Effector CD4-positive, alpha-beta T cell (primary cell): ENCODE measurements at regions not wholly inside any gene's neighbourhood (a gene's known extent, or its start where the extent isn't known, plus 50 kb on each side); places are given as distances from the start of the nearest gene placed in this dataset.

Source experiments
- DNase-seq: peaks from one replicate; pipeline ENCODE4 v3.0.0-alpha.2; 2020

DNA sequence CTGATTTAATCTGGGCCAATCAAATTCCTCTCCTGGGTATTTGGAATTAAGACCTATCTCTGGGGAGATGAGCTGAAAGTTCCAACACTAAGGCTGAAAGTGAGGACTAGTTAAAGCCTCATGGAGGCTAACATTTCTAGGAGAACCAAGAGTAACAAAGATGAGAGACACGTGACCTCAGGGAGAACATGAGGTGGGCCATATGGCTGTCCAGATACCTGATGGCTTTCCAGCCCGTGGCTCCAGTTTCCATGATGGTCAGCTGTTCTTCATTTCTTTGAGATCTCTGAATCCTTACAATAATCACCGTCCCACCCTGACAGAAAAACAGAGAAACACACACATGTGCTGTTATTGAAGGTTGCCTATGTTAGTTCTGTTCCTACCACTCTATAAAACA is 66.1 kb downstream of the LEPR start:
- no peak for DNase-seq

DNA sequence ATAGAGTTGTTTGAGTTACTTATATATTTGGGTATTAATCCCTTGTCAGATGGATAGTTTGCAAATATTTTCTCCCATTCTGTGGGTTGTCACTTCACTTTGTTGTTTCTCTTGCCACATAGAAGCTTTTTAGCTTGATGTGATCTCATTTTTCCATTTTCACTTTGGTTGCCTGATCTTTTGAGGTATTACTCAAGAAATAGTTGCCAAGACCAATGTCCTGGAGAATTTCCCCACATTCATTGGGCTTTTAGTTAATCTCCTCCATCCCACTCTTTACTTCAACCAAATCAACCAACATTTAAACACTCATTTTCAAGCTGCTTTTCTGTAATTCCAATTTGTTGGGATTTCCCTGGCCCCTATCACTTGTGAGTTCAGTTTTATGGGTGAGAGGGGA is 69.0 kb downstream of the LEPR start:
- DNase-seq: no peak

DNA sequence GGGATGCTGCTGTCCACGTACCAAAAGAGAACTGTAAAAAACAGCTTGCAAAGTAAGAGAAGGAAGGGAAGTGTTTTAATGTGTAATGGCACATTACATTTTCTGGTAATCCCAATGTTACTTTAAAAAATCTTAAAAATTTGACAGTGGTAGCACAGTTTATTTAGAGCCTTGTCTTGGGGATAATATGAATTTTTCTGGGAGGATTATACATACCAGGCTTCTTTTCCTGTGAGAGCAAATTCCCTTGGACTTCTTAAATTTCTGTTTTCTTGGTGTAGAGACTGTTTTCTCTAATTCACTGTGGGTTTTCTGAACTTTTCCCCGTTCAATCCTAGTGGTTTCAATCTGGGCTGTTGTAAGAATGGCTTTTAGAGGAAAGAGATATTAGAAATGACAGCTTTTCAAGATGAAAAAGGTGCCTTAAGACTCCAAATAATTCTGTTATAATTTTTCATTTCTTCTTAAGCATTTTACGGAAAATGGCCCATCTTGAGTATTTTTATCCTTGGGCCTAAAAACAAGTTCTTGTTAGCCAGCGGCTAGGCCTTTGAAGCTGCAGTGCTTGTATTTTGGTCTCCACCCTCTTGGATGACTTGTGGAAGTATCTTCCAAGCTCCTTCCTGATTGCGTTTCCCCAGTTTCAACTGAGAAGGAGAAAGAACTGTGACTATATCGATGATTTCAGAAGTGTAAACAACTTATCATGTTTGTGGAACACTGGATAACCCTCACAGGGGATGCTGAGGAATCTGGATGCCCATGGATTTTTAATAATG is 70.0 kb downstream of the LEPR start:
- DNase-seq: no peak

DNA sequence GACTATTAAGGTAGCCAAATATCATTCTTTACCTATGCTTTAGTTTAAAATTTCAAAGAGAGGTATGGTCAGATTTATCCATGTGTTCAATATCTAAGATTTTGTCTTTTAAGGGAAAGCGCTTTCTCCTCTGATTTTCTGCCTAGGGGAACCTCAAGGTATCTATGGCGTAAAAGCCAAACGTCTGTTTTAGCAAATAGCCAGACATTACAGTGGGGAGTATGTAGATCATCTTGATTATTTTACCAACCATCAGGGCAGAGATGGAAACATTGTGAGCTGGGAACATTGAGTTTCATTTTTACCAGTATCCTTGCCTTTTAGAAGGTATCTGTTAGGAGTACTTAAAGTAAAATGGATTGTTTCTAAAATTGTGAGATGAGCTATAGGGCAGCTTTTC is 71.0 kb downstream of the LEPR start:
- no peak for DNase-seq

DNA sequence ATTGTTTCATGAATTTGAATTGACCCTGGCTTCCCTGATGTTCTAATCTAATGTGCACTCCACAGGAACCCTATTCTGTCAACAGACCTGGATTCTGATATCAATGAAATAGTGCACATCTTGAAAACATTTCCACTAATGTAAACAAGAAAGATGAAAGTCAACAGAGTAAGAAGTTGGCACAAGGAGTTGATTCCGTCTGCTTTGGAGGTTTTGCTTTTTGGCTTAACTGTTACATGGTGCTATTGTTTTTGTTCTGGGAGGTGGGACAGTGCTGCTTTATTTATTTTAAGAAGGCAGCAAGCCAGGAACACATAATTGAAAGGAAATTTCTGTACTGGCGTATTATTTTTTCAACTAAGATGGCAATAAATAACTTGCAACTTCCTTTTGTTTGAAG is 73.3 kb downstream of the LEPR start:
- no peak for DNase-seq

DNA sequence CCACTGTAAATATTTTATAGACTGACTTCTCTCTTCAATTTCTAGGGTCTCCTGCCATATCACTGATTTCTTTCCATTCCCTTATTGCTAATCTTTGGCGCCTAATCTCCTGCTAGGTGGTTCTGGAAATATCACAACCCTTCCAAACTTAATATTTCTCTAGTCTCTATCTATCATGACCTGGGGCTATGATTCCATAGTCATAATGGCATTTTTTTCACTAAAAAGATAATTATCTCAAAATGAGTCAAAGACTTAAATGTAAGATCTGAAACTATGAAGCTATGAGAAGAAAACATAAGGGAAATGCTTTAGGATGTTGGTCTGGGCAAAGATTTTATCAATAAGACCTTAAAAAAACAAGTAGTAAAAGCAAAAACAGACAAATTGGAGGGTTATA is 74.2 kb downstream of the LEPR start:
- DNase-seq: no peak

DNA sequence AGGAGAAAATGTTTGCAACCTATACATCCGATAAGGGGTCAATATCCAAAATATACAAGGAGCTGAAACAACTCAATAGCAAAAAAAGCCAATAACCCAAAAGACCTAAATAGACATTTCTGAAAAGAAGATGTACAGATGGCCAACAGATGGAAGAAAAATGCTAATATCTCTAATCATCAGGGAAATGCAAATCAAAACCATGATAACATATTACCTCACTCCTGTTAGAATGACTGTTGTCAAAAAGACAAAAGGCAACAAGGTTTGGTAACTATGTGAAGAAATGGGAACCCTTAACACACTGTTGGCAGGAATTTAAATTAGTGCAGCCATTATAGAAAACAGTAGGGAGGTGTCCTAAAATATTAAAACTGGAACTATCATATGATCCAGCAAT is 74.7 kb downstream of the LEPR start:
- DNase-seq: no peak

DNA sequence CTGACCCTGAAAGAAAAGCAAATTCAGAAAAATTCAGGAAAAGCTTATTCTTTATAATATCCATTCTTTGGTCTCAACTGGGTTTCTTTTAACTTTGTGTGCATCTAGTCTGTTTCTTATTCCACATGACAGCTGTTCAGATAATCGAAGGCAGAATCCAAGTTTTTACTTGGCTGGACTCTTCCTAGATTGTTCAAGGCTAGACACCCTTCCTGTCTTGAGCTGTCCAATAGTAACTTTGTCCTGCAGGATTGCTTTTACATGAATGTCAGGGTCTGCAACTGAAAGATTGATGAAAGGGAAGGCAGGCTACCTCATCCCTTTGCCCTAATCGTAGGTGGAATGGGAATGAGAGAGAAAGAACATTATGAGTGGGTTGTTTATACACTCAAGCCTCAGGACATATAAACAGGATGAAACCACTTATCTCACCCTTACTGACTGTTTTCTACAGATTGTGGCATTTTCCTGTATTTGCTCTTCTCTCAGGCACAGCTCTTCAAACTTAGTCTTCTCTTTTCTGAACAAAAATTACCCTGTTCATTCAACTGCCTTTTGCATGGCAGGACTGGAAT is 76.9 kb downstream of the LEPR start:
- no peak for DNase-seq

DNA sequence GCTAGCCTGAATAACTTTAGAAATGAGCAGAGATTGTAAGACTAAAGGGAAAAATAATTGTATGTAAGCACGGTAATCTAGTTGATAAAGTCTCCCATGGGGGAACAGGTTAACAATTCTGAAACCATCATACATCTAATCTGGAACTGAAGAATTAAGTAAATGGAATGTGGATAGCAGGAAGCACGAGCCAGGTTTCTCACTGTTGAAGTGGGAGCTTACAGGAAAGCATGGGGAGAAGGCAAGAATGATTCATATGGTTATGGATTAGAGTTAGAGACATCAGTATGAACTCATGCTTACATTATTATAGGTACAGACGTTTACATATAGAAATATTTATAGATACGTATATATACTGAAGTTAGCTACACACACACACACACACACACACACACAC is 83.0 kb downstream of the LEPR start:
- DNase-seq: no peak

DNA sequence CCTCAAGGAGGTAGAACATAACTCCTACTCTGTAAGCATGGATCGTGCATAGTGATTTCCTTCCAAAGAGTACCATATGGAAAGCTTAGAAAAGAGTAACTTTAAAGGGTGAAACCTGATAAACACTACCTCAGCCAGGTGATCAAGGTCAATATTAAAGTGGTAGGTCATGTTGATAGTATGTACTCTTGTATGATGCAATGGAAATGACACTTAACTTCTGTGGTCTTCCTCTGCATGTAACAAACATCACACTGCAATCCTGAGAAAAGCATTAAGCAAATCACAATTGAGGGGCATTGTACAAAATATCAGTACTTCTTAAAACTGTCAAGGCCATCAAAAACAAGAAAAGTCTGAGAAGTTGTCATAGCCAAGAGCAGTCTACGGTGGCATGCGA is 83.8 kb downstream of the LEPR start:
- no peak for DNase-seq

DNA sequence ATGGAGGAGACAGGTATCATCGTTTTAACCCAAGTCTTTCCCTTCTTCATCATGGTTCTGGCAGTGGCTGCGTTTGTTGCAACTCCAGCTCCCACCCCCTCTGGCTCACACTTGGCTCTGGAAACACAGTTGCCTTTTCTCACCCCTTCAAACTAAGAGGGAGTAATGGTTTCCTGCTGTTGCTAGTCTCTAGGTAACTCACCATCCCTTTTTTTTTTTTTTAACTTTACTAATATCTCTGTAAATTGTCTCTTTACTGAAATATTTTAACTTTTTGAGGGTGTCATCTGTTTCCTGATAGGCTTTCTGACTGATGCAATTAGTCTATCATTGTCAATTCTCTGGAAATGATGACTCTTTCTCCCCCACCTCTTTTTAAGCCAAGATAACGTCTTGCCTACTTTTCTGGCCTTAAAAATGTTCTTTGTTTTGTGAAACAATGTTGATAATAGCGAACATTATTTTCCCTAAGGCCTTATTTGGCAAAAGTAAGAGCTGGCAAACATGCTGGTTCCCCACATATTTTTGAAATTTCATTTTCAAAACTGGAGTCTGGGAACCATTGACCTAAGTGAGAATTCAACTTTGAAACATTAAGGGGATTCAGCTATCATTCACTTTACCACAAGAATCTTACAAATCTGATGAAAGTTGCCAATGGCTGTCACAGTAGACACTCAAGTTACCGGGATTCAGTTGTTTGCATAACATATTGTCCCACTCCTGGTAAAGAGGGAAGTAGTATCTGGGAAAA is 85.3 kb downstream of the LEPR start:
- no peak for DNase-seq

DNA sequence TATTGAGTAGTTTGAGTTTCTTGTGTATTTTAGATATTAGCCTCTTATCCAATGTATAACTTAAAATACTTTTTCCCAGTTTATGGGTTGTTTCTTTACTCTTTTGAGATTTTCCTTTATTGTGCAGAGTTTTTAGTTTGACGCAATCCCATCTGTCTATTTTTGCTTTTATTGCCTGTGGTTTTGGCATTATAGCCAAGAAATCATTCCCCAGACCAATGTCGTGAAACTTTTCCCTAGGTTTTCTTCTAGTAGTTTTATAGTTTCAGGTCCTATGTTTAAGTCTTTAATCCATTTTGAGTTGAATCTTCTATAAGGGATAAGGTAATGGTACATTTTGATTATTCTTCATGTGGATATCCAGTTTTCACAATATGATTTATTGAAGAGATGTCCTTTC is 87.6 kb downstream of the LEPR start:
- no peak for DNase-seq

DNA sequence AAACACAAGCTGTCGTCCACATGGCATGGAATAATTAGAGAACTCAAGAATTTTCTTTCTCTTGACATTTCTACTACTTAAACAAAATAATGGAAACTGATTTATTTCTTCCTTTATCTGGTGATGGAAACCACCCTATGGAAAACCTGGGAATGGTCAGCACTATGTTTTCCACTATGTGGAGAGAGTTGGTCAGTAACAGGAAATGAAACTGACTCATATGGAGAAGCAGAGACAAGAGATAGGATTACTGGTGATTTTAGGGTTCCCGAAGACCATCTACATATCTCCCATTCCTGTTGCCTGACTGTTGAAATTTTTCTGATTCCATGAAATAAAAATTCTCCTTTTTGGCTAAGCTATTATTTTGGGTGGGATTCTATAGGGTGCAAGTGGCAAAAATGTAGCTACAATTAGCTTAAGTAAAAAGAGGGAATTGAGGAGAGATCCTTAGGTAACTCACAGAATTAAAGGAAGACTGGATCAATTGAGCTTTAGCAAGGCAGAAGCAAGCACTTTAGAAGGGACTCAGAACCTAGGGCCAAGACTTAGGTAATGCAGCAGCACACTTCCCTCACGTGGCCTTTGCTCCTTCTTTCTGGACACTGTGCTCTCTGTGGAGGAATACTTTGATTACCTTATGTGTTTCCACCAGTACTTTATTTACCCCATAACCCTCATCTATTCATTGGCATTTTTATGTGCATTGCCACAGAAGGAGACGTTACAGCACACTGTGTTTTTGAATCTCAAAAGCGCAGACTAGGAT is 89.6 kb downstream of the LEPR start:
- DNase-seq: no peak

DNA sequence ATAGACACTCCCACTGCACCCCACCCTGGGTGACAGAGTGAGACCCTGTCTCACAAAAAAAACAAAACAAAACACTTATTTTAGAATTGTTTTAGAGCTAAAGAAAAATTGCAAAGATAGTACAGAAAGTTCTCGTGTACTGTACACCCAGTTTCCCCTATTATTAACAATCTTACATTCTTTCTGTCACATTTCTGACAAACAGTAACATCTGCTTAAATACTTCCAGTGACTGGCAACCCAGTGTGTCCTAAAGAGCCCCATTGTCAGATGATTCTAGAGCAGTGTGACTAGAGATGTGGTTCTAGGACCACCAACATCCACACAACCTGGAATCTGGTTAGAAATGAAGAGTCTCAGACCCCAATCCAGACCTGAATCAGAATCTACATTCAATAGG is 90.5 kb downstream of the LEPR start:
- no peak for DNase-seq

DNA sequence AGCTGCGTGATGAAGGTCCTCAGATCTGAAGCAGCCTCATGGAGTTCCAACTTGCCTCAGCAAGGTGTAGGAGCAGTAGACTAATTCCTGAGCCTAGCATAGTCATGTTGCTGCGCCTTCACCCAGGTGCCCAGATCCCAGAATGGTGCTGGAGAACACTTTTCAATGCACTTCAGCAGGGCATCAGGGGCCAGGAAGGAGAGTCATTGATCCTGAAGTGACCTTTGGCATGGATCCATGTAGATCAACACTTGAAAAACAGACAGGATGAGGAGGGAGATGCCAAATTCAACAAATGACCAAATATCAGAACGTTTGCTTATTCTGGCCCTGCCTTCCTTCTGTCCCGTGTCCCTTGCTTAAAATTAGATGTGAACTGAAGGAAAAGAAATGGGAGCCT is 91.9 kb downstream of the LEPR start:
- DNase-seq: no peak

DNA sequence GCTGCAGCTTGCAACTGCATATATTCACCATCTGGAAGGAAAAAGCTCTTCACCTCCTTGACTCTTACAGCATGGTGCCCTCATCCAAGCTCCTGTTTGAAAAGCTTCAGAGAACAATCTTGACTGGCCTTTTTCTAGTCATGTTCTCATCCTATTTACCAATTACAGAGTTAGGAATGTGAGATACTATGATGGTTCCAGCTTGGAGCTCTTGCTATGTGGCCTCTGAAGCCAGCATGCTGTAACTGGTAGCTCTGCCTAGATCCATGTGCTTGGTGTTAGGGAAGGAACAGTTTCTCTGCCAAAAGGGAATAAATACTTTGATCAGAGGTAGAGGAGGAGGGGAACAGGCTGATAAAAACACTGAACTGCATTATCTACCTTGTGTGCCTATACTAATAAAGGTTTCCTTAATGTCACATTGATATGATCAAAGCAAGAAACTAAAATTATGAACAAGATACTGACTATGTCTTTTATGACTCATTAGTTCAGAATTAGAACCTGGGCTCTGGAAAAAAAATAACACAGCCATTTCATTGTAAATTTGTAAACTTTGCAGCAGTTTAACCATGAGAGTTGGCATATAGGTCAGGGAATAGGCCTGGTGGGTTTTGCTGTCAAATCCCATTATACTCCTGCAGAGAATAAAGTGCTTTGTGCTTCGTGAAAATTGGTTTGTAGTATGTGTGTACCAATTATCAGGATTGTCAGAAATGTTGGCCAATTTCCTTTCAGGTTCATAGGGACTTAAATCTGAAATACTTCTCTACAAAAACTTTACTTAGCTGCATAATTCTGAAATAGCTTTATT is 92.7 kb downstream of the LEPR start:
- no peak for DNase-seq

DNA sequence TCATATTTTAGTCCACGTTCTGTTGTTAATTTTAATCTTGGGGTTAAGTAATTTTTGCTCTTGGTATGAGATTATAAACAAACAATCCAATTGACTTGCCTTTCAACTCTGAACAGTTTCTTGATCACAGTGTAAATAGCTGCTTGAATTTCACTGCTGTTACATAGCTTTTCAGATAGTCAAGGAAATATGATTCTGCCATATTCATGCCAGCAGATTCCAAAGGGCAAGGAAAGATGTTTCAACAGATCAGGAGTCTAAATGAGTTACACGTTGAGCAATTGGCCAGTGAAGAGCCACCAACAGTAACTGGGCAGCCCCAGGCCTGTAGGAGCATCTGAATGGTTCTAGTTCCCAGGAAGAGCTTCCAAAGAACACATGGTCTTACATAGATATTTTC is 93.6 kb downstream of the LEPR start:
- no peak for DNase-seq

DNA sequence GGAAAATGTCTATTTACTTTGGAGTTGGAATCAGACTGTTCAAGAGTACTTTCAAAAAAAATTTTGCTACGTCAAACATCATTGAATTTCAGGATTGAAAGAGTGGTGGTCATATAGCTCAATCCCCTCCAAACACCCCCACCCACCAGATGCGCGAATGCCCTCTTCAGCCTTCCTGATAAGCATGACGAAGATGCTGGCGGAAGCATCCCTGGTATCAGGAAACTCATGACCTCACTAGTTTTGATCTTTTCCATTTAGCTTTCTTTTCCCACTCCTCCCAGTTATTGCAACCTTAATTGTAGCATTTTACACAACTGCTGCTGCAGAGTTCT is 104.4 kb downstream of the LEPR start:
- no peak for DNase-seq

DNA sequence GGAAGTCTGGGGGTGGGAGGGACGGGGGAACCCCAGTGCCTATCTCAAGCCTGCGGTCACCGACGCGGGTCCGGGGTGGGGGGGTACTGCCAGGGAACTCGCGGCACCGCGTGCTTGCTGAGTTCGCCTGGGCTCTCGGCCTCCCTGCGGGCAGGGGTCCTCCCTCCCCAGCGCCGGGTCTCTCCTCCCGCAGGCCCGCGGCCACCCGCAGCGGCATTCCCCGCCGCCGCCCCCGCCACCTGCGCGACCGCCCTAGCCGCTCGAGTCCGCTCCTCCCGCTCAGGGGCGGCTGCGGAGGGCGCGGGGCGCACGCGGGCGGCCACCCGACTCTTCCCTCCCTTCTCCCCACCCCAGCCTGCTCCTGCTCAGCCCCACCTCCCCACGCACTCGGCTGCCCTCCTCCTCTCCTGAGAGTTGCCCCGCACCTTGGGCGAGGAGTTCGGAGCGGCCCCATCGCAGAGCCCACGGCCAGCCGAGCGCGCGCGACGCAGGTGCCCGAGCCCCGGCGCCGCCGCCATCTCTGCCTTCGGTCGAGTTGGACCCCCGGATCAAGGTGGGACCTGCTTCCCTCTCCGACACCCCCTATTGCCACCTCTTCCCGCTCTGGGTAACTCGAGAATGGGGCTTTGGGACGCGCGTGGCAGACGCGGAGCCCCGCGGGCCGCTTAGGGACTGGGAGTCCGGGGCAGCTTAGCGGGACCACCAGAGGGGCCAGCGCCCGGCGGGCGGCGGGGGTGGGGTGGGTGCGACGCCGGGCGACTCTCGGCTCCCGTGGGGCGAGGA is 105.0 kb downstream of the LEPR start:
- DNase-seq: no peak

DNA sequence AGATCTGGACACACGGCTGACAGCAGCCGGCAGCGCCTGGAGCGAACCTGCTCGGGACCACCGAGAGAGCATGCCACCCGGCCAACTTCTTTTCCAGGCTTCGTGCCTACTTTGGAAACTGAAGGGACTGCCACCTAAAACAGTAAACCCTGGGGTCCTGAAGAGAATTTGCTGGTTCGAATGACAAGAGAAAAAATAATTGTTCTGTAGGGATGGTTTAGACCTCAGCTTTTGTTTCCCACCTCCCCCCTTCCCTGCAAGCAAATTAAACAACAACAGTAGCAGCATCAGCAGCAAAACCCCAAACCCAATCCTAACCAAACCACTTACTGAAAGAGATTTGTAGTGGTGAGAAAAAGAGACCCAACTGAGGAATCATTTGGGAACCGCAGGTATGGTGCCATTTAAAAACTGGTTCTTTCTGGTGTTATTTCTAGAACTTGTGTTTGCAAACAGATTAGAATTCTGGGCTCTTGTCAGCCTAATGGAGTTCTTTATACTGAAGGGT is 105.6 kb downstream of the LEPR start:
- DNase-seq: no peak

DNA sequence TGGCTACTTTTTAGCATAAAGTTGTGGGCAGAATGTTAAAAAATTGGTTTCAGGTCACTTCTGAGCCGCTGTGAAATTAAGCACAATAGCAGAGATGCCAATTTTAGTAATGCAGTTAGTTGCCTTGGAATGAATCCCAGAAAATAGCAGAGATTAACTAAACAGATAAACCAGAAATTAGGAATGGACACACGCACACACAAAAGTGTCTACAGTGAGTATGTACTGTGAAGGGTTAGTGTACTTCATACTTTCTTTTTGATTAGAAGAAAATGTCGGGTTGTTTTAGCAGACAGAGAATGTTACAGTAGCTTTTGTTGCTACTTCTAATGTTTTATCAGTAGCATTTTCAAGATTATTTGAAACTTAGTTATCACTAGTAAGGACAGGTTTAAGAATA is 106.7 kb downstream of the LEPR start:
- DNase-seq: no peak
